ENCODE measurements at regions not wholly inside any gene's neighbourhood (a gene's known extent, or its start where the extent isn't known, plus 50 kb on each side); places are given as distances from the start of the nearest gene placed in this dataset.

GRCh38 chr14:101000711-101001250 is 97.3 kb upstream of the RTL1 start:
- TF ChIP-seq, protein P1, sequence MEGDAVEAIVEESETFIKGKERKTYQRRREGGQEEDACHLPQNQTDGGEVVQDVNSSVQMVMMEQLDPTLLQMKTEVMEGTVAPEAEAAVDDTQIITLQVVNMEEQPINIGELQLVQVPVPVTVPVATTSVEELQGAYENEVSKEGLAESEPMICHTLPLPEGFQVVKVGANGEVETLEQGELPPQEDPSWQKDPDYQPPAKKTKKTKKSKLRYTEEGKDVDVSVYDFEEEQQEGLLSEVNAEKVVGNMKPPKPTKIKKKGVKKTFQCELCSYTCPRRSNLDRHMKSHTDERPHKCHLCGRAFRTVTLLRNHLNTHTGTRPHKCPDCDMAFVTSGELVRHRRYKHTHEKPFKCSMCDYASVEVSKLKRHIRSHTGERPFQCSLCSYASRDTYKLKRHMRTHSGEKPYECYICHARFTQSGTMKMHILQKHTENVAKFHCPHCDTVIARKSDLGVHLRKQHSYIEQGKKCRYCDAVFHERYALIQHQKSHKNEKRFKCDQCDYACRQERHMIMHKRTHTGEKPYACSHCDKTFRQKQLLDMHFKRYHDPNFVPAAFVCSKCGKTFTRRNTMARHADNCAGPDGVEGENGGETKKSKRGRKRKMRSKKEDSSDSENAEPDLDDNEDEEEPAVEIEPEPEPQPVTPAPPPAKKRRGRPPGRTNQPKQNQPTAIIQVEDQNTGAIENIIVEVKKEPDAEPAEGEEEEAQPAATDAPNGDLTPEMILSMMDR (conservative IDR thresholded peaks at IDR 0.05; ENCODE audit: low read depth in 2 of 2), result no peak
- TF ChIP-seq REST (IDR thresholded peaks at IDR 0.05; ENCODE audit: unreplicated experiment), result no peak
